Left hindlimb (tissue), 1 donor: ENCODE measurements at regions not wholly inside any gene's neighbourhood (a gene's known extent, or its start where the extent isn't known, plus 50 kb on each side); places are given as distances from the start of the nearest gene placed in this dataset.
"Not testable (repeated sequence)": the region's sequence is repeated elsewhere in the genome, so short reads cannot be mapped to it uniquely, and the experiment has no call there.

Source experiments
- DNase-seq: peaks from one replicate; pipeline ENCODE4 v3.0.0-alpha.2; 2018

DNA sequence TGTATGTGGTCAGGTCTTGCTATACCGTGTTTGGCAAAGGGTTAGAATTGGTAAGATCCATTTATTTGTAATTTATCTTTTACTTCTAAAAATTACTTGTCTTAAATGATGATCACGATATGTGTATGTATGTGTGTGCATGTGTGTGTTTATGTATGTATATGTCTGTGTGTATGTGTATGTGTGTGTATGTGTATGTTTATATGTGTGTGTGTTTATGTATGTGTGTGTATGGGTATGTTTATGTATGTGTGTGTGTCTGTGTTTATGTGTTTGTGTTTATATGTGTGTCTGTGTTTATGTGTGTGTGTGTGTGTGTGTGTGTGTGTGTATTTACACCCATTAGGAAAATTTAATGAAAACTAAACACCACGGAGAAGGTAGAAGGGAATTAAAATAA, 176.9 kb upstream of the FZD8 start:
- no peak for DNase-seq

DNA sequence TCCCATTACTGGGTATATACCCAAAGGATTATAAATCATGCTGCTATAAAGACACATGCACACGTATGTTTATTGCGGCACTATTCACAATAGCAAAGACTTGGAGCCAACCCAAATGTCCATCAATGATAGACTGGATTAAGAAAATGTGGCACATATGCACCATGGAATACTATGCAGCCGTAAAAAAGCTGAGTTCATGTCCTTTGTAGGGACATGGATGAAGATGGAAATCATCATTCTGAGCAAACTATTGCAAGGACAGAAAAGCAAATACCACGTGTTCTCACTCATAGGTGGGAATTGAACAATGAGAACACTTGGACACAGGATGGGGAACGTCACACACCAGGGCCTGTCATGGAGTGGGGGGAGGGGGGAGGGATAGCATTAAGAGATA, 175.0 kb upstream of the FZD8 start:
- DNase-seq, result not testable (repeated sequence)

DNA sequence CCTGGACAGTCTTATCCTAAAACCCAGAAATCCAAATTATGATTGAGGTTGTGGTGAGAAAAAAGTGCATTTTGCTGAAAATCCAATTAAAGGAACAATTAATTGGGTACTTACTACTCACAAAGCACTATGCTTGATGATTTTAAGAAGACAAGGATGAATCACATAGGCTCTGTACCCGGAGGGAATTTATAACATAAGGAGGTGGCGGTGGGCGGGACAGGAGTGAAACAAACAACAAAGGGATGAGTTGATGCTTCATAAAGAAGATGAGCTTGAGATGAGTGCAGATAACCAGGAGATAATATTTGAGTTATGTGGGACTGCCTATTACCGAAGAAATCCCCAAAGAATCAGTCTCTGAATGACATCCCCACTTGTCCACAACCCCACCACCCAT, 171.1 kb upstream of the FZD8 start:
- DNase-seq, result no peak

DNA sequence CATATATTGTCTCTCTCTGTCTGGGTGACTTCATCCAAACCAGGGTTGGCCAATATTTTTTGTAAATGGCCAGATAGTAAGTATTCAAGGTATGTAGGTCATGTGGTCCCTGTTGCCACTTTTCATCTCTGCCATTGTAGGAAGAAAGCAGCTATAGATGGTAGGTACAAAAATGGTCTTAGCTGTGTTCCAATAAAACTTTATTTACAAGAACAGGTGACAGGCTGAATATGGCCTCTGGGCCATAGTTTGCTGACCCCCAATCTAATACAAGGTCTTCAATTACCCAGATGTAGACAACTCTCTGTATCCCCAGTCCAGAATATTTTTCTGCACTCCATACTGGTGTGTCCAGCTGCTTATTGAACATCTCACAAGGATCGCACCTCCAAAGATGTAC, 166.2 kb upstream of the FZD8 start:
- DNase-seq, result no peak

DNA sequence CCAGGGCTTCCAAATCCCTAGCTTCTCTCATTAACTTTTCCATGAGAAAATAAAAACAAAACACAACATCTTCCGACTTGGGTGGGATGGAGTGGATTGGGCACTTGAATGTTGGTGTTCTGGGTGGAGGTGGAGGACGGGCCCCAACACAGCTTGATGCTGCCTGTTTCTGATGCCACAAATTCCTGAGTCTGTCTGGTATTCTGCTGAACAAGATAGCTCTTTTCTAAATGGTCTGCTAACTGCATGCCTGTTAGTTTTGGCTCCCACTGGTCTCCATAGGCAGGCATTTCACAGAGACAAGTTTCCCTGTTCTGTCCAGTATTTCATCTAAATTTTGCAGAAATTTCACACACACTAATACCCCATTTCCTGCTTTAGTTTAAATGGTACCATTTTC, 160.9 kb upstream of the FZD8 start:
- DNase-seq, result no peak

DNA sequence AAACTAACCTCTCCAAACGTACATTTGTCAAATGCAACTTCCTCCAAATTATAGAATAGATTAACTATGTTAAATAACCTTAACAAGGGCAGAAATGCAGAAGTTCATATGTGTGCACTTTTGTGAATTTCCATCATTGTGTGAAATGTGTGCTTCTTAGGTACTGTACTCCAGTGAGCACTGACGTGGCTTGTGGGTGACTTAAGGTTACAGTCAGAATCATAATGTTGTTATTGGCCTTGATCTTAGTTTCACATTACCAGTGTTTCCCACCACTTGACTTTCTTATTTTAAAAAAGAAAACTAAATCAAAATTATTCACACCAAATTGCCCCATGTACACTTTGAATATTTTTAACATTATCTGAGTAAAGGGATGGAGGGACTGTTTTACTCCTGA, 155.1 kb upstream of the FZD8 start:
- no peak for DNase-seq

DNA sequence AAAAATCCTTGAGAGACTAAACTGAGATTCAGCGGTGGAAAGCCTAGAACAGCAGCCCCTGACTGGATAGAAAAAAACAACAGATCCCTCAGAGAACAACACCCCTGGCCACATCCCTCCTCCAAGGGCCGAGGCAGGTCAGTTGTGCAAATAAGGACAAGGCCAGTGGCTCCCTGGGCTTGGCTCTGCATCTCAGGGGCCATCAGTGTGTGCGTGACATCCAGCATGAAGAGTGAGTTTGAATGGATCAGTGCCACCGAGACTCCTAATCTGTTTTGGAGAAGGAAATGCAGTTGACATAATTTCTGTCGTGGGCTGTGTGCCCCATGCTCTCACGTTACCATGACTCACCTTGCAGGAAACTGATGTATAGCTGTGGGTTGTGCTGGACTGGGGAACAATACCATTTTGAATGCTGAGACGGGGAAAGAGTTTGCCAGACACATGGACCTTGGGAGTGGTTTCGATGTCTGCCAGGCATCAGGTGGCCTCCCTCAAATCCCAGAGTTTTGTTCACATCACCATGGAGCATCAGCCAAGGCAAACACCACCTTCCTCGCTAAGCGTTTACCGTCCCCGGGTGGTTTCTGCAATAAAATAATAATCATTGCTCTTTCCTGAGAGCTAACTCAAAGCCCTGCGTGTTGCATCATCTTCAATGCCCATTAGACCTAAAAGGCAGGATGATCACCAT, 153.2 kb upstream of the FZD8 start:
- no peak for DNase-seq

DNA sequence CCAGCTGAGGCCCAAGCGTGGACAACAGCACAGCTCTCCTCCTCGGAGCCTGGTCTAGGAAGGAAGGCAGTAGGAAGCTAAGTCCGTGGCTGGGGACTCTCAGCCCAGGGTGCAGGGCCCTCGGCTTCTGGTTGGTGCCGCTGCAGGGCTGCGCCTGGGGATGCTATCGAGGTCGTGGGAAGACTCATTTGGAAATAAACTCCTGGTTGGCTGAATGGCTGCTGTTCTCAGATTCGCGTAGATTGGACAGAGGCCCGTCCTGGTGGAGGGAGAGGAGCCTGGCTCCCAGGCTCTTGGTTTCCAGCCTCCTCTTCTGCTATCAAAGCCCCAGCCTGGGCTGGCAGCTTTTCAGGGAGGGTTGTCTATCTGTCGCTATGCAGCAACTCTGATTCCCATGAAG, 152.6 kb upstream of the FZD8 start:
- DNase-seq, result no peak

DNA sequence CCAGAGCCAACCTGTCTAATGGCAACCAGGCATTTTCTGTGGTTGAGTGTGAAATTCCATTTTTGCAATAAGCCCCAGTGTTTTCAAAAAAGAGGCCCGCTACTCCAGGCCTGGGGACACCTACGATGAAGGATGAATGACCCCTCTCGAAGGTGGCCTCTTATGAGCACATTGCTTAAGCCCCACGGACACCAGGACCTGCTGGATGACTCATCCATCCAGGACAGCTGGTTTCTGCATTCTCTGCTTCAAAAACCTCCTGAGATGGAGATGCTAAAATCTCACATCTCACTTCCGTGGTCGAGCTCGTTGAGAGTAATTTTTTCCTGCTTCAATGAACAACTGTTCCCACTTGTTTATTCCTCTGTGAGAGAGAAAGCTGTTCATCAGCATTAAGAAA, 150.2 kb upstream of the FZD8 start:
- no peak for DNase-seq

DNA sequence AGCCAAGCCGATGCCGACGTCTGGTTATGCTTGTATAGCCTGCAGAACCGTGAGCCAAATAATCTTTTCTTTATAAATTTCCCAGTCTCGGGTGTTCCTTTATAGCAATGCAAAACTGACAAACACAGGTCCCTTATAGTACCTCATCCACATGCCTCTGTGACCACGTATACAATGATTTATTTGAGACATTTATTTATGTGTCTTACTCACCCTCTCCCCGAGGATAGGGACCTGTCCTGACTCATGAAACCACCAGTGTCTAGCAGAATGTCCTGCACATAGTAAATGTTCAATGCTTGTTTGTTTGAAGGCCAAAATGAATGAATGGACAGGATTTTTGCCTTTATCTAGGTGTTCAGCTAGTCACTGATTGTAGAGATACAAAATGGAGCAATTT, 147.9 kb upstream of the FZD8 start:
- no peak for DNase-seq

DNA sequence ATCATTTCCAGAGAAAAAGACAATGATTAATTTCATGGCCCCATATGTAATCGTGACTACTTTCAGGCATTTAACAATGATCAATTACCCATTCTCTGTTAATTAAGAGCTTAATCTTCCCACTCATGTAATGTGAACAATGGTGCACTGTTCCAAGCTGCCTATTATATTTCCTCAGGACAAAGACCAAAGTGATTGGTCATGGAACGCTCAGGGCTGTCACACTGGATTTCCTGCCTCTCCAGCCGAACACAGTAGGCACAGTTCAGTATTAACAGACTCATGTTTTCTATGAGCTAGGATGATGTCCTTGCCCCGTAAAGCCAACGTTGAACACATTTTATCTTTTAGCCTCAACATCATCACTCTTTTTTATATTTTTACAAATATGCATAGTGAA, 142.7 kb upstream of the FZD8 start:
- DNase-seq, result no peak

DNA sequence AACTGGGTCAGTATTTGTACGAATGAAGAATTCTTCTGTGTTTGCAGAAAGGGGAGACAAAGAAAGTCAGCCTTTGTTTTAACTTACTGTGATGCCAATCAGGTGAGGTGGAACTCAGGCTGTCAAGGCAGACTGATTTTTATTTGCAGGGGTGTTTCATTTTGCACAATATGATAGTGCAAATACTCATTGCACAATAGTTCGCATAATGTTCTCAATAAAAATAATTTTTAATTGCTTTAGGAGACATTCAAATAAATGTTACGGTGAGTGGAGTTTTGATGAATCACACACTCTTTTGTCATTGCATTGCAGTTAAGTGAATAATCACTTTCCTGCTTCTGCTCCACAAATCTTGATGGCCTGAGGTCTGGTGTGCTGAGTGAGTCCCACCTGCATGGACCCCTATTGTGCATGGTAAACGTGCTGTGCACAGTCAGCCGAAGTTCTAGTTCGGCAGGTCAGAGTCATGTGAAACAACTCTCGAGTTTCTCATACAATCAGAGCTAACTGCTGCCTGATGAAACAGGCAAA, 141.3 kb upstream of the FZD8 start:
- DNase-seq, result no peak

DNA sequence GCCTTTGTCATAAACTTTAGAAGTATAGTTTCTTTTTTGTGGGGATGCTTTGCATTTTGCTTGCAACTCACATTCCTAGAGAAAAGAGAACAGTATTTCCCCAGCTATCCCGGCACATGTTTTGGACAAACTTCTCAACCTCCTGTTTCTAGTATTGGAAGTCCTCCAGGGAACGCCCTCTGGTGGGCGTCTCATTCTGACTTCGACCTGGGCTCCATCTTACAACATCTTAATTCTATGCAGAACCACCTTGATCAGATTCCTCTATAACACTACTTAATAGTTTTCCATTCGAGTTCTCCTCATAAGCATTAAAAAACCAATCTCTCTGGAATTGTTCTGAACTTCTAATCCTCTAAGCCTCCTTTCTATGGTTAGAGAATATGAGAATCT, 139.5 kb upstream of the FZD8 start:
- DNase-seq, result no peak

DNA sequence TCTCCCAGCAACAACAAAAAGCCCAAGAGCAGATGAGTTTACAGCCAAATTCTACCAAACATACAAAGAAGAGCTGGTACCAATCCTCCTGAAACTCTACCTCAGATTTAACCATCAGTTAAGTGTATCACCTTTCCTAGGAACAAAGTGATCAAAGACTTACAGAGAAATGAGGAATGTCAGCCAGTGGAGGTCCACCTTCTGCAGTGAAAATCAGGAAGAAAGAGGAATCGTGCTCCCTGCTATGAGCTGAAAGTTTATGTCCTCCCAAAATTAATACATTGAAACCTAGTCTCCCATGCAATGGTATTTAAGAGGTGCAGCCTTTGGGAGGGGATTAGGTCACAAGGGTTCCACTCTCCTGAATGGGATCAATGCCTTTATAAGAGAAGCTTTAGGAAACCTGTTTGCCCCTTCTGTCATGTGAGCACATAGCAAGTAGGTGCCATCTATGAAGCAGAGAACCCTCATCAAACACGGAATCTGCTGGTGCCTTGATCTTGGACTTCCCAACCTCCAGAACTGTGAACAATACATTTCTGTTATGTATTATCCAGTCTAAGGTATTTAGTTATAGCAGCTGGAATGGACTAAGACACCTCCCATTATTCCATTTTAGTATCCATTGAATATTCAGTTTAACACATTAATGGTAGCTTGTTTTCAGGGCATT, 139.0 kb upstream of the FZD8 start:
- DNase-seq, result no peak

DNA sequence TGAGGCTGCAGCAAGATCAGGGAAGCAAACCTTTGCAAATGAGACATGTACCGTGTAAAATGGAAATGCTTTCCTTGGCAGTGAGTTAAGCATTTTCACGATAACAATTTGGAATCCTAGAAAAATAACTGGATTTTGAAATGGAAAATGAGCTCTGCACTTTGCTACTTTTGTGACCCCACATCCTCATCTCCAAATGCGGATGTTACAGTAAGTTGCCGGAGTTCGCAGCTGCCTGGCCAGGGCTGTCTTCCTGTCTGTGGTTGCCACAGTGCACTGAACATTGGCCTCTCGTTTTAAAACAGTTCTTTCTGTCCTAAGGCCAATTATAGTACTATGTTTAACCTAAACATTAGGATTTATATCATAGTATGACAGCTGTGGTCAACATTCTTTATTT, 136.2 kb upstream of the FZD8 start:
- DNase-seq, result peak; percentile 46

DNA sequence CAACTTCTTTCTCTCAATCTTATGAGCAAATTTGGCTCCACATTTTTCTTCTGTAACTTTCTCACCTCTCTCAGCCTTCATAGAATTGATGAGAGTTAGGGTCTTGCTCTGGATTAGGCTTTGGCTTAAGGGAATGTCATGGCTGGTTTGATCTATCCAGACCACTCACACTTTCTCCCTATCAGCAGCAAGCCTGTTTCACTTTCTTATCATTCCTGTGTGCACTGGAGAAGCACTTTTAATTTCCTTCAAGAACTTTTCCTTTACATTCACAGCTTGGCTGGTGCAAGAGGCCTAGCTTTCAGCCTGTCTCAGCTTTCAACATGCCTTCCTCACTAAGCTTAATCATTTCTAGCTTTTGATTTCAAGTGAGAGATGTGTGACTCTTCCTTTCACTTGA, 134.5 kb upstream of the FZD8 start:
- DNase-seq, result not testable (repeated sequence)

DNA sequence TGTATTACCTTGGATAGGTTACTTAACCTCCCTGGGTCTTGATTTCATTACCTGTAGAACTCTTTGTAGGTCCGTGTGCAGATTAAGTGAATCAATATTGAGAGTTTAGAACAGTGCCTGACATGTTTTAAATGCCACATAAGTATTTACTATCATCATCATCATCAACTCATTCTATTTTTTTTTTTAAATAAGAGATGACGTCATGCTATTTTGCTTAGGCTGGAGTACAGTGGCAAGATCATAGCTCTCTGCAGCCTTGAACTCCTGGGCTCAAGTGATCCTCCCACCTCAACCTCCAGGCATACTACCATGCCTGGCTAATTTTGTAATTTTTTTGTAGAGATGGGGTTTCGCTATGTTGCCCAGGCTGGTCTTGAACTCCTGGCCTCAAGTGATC, 132.0 kb upstream of the FZD8 start:
- DNase-seq, result no peak

DNA sequence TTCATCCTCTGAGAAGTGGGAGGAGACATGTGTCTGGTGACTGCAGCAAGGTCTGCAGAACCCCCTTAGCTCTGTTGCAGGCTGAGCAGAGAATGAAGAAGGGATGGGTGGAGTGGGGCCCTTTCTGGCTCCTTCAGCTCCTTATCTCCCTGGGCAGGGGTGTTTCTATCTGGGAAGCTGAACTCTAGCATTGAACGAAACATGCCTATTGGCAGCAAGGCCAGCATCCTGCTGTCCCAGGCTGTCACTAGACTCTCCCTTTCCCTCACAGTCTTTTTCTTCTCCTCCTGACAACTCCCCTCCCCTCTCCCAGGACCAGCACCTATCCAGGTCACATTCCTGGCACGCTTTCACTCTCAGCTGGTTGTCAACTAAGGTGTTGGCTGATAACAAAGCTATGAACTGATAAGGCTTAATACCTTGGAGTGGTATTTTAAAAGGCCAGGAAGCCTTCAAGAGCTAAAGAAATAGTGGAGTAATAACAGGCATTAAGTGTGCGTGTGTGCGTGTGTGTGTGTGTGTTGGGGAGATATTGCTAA, 128.8 kb upstream of the FZD8 start:
- DNase-seq, result no peak

DNA sequence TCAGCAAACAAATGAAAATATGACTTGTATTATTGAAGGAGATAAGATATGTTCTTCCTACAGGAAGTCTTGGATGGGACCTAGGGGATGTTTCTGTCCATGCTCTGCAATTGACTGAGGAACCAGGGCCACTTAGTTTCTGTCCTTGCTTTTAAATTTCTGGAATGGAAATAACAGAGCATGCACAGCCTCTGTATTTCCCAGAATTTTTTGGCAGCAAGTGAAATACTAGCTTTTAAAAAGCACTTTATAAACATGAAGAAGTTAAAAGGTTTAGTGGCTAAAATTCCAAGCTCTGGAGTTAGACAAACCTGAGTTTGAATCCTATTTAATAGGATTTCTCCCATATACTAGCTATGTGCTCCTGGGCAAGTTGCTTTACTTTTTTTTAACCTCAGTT, 127.7 kb upstream of the FZD8 start:
- DNase-seq, result no peak

DNA sequence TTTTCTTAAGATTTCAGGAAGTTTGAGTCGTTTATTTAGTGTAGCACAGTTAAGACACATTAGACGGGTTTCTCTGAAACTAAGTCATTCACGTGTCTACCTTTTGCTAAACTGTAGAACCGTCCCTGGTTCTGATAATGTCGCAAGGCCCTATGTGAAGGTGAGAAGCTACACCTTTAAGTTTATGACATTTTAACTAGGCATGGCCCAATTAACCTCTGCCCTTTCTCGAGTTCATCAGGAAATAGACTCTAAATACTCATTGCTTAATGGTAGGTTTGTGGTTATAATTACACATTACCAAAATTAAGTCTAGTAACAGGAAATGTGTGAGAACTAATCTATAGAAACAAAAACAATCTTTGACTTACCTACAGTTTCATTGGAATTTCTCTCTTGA, 126.6 kb upstream of the FZD8 start:
- DNase-seq, result no peak

DNA sequence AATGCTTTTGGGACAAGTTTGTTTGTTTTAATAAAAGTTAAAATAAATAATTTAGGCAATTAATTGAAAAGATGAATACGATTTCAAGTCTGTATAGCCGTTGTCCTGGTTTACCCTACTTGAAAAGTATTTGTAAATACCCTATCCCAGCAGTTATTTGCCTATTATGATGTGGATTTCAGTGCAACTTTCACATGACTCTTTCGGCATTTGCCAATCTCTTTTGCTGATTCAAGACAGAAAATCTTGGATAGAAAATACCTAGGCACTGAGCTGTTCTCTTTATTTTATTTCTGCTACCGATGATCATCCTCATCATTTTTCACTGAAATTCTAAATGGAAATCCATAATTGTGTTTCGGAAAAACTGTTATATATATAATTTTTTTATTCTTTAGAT, 125.9 kb upstream of the FZD8 start:
- no peak for DNase-seq

DNA sequence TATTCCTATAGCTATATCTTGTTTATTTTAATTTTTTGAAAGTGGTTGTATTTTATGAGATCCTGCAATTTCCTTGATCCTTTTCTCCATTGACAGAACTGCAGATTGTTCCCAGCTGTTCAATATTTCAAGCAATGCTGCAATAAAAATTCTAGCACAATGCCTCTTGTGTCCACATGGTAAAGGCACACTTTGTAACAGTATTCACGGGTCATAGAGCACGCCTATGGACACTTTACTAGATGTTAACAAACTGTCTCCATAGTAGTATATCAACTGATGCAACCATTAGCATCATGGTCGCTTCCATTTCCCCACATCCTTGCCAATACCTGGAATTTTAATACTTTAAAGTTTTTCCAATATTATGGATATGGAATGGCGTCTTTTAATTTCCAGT, 123.9 kb upstream of the FZD8 start:
- no peak for DNase-seq

DNA sequence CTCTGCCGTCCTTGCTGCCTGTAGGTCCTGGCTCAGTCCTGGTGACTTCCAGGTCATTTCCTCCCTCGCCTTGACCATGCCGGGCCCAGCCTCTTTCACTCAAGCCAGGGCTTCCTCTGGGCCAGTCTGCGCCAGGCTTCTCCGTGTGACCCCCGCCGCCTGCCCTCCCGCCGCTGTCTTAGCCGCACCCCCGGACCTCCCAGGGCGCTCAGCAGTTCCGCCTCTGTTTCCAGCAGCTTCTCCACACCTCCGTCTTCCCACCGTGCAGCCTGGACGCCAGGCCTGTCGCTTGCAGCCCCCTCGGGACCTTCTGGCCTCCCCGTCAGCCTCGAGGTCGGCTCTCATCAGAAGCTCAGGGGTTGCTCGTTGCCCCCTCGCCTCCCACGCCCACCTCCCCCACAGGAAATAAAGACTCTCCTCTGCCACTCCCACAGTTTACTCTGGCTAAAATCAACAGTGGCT, 123.0 kb upstream of the FZD8 start:
- peak; percentile 48 for DNase-seq

DNA sequence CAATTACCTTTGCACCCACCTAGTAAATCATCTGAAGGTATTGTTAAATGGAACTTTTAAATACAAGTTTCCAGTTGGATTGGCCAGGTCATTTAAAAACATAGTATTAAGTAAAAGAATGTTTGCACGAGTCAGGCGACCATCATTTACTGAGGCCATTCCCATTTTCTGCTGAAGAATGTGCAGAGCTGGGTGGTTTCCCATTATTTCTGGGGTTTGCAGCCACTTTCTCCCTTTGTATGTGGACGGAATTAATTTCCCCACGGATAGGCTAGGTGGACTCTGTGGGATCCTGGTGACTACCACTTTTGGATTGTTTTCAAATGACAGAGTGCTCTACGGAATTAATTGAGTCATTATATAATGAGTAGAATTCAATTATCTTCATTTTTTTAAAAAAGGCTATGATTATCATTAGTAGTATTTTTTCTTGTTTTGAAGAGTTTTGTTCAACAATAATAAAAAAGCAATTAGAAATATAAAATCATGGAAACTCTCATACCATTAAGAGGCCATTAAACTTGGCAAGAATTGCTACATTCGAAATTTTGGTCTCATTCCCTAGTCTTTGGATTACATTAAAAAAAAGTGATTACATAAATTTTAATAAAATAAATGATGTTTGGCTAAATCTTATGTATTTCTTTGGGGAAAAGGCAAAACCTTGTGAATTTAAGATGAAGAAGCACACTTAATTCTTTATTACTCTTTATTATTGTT, 120.4 kb upstream of the FZD8 start:
- no peak for DNase-seq
